ENCODE measurements at regions not wholly inside any gene's neighbourhood (a gene's known extent, or its start where the extent isn't known, plus 50 kb on each side); places are given as distances from the start of the nearest gene placed in this dataset.

DNA sequence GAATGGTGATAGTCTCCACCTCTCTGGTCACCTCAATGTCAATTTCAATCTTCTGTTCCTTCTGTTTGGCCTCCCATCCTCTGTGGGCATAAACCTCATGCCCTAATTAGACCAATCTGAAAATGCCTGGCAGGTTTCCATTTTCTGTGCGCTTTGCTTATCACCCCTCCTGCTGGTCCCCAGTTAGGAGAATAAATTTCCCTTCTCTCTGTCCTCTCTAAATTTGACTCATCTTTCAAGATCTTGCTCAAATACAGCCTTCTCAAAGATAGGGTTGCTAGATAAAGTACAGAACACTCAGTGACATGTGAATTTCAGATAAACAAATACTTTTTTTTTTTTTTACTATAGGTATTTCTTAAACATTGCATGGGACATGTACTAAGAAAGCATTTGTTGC, 69.4 kb upstream of the CD180 start:
- TF ChIP-seq, protein P1, sequence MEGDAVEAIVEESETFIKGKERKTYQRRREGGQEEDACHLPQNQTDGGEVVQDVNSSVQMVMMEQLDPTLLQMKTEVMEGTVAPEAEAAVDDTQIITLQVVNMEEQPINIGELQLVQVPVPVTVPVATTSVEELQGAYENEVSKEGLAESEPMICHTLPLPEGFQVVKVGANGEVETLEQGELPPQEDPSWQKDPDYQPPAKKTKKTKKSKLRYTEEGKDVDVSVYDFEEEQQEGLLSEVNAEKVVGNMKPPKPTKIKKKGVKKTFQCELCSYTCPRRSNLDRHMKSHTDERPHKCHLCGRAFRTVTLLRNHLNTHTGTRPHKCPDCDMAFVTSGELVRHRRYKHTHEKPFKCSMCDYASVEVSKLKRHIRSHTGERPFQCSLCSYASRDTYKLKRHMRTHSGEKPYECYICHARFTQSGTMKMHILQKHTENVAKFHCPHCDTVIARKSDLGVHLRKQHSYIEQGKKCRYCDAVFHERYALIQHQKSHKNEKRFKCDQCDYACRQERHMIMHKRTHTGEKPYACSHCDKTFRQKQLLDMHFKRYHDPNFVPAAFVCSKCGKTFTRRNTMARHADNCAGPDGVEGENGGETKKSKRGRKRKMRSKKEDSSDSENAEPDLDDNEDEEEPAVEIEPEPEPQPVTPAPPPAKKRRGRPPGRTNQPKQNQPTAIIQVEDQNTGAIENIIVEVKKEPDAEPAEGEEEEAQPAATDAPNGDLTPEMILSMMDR (conservative IDR thresholded peaks at IDR 0.05): no peak
- TF ChIP-seq EZH2 (IDR thresholded peaks at IDR 0.05; ENCODE audit: low read depth): no peak
